SKM-1 (cell line): ENCODE measurements at regions not wholly inside any gene's neighbourhood (a gene's known extent, or its start where the extent isn't known, plus 50 kb on each side); places are given as distances from the start of the nearest gene placed in this dataset.
"Not testable (repeated sequence)": the region's sequence is repeated elsewhere in the genome, so short reads cannot be mapped to it uniquely, and the experiment has no call there.

Experiments used
- DNase-seq: peaks from one replicate; lab custom pipeline; 2025; ENCODE audit not compliant: unreplicated experiment; lab: John Stamatoyannopoulos, UW

DNA sequence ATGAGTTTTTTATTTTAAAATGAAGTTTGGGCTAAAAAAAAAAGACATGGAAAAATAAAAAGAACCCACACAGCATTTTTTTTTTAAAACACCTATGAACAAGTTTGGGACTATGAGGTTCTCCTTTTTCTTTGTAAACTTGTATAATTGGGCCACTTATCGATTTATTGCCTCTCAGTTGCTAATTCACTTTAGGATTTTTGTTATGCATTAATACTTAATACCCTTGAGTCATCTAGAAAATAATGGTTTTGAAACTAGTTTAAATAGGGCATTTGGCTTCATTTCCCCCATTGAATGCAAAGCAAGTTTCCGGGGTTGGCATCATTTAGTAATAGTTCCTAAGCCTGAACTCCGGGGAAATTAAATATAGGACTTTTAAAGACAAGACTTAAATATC lies 312.8 kb upstream of the RGS6 start:
- DNase-seq: no peak

DNA sequence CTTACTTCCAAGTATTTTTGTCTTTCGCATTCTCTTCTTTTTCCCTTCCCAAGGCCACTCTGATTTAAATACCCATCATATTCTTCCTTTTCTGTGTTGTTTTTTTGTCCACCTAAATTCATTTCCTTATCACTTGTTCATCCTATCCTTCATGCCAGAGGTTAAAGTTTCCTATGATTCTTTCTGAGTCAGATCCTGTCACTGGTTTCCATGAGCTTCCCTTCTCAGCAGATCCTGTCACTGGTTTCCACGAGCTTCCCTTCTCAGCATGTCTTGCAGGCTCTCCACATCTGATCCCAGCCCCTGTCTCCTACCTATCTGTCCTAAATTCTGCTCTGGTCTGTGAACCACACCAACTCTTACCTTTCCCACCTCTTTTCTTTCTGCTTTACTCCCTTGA lies 311.8 kb upstream of the RGS6 start:
- no peak for DNase-seq

DNA sequence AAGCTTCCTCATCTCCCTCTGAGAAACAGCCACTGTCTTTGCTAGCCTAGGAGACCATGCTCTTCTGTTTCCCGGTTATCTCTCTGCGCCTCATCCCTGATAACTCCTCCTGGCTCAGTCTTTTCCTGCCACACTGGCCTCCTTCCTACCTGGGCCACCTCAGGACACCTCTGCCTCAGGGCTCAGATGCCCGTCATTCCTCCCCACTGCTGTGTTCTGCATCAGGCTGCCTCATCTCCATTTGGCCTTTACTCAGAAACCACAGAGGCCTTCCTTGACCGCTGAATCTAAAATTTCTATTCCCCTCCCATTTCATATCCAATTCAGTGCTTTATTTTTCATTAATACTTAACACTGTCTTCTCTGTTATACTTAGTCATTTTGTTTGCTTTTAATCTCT lies 311.0 kb upstream of the RGS6 start:
- no peak for DNase-seq

DNA sequence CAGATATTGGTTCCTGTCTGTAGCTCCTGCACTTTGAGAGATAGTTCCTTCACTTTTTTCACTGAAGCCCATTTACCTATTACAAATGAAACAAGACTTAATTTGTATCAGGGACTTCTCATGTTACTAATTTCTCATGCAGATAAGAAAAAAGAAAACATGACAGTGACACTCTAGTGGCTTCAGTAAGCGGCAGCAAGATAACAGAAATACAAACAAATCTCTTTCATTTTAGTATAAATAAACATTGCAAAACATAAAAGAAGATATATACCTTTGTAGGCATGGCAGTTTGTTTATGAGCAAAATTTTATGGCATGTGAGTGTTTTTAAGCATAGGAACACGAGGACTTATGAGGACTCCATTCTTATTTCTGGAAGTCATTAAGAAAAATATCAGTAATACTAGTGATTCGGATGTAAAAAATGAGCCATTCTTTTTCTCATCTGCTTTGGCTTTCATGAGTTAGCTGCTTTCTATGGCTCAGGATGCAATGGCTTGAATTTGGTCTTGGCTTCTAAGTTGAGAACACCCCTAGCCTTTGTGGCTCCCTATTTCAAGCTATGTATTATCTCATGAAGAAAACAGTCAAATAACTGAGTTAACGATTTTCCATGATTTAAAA lies 310.1 kb upstream of the RGS6 start:
- no peak for DNase-seq

DNA sequence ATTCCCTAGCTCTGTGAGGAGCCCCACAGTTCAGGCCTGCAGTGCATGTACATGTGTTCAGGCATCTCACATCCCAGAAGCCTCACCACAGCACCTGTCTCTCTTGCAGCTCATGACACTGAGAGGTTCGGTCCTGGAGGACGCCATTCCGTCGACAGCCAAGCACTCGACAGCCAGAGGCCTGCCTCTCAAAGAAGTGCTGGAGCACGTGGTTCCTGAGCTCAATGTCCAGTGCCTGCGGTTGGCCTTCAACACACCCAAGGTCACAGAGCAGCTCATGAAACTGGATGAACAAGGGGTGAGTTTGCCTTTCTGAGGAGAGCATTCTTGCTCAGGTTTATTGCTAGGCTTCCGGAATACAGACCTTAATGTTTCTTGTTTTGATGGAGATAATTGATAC lies 308.3 kb upstream of the RGS6 start:
- DNase-seq: no peak

DNA sequence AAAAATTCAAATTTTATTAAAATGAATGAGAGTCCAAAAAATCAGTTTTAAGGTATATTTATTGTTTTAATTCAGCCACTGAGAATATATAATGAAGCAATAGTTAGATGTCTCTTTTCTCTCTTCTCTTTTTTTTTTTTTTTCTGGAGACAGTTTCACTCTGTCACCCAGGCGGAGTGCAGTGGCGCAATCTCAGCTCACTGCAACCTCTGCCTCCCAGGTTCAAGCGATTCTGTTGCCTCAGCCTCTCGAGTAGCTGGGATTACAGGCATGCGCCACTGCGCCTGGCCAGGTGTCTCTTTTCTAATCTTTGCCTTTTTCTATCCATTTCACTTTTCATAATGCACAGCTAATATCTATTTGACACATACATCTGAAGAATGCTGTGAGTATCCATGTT lies 307.1 kb upstream of the RGS6 start:
- DNase-seq: no peak

DNA sequence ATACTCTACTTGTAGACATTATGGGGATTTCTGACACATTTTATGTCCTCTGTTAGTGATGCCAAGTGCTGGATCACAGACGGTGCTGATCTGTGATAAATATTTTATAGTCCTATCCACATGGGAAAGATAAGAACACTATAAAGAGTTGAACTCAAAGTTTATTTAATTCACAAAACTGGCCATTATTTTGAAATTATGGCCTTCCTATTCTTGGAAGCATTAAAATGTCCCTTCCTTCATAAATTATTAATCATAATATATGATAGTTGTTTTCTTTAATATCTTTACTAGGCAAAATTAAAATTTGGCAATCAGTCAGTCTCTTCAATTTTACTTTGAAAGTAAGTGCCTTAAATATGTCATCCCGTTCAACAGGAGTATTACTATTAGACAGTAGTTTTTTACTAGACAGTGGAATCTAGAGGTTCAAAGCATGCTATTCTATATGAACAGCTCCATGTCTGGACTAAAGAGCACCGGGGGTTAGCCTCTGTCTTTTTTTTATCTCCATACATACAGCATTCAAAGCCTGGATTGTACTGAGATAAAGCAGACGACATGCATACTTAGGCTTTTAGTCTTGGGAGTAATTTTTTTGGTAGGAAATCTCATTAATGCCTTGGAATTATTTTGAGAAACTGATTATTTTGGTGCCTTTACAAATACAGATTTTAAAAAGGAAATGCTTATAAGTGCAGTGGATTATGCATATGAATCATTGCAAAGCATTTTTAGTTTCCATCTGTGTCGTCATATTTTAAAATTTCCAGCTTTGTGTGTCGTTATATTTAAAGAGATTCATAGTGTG lies 306.1 kb upstream of the RGS6 start:
- no peak for DNase-seq

DNA sequence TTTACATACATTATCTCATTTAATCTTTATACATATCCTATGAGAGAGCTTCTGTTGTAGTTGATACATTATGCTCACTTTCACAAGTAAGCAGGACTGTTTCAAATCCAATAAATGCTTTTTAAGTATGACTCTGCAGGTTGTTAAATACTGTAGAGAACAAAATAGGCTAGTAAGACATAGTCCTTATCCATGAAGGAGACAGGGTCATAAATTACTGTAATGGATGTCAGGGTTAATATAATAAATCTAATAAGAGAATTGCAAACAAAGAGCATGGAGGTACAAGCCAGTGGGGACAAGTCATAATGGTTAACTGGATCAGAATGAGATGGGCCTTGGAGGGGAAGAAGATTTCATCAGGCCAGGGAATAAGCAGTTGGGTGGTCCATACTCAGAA lies 303.8 kb upstream of the RGS6 start:
- DNase-seq: no peak

DNA sequence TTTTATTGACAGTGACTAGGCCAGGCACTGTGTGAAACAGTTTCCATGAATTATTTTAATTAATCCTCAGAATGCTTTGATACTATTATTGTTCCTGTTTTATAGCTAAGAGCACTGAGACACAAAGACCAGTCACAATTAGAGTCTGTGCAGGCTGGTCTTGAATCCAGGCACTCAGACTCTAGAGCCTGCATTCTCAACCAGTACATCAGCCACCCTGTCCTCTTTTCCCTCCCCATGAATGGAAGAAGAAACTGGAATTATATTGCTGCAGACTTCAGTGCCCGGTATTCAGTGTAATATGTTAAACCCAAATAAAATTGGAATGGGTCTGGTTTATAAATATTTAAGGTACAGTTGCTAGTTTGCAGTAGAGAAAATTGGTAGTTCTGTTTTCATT lies 303.0 kb upstream of the RGS6 start:
- no peak for DNase-seq

DNA sequence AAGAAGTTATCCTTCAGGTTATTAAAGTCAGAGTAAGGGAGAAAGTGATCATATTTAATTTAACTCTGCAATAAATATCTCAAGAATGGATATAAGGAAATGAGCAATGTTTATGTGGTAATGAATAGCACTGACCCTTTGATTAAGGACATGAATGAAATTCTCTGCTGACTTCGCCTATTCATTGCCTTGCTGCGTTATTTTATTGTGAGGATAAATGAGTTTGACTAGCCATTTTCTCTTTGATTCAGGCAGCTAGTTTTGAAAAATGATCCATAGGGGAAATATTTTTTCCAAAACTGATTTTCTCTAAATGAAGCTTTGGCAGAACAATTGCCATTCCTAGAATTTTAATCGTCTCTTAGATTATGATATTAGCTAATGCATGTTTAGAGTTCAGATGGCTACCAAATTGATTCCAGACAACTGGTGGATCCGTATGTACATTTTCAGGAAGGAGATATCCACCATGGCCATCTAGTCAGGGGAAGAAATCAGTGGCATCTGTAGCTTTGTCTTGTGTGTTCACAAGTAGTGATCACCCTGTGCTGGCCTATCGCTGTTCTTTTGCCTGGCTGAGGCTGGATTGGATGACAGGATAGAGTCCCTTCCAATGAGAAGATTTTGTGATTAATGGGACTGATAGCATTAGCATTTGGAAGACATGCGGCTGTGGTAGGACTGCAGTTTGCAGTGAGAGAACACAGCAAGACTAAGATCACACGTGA lies 302.3 kb upstream of the RGS6 start:
- DNase-seq: no peak

DNA sequence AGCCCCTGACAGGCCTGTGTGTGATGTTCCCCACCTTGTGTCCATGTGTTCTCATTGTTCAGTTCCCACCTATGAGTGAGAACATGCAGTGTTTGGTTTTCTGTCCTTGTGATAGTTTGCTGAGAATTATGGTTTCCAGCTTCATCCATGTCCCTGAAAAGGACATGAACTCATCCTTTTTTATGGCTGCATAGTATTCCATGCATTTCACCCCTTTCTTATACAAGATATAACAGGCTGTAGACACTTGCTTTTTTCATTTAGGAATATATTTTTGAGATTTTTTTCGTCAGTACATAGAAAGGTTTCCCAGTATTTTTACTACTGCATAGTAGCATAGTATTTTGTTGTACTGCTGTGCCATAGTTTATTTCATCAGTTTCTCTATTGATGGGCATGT lies 301.2 kb upstream of the RGS6 start:
- not testable (repeated sequence) for DNase-seq

DNA sequence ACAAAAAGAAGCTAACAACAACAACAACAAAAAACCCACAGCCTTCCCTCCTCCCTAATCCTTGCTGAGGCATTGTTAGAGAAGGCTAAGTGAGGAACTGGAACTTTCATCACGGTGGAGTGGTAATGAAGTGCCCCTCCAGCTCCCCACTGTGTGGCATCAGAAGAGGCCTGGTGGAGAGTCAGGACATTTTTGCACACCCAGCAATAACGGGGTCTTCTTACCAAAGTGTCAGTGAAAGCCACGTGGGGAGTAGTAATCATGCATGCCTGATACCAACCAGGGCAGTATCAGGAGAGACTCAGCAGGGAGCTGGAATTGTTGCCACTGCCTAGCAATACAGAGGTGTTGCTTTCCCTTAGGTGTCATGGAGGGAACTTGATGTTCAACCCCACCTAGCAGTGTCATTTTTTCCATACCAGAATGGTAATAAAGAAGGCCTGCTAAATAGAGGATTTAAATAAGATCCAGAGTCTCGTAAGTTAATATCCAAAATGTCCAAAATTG lies 299.7 kb upstream of the RGS6 start:
- no peak for DNase-seq

DNA sequence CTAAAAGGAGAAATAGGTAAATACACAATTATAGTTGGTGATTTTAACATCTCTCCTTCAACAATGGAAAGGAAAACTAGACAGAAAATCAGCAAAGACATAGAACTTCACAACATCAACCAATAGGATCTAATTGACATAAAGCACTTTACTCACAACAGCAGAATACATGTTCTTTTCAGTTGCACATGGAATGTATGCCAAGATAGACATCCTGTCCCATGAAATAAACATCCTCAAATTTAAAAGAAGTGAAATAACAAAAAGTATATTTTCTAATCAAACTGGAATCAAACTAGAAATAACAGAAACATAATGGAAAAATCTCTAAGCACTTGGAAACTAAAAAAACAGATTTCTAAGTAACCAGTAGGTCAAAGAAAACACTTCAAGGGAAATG lies 296.2 kb upstream of the RGS6 start:
- no peak for DNase-seq

DNA sequence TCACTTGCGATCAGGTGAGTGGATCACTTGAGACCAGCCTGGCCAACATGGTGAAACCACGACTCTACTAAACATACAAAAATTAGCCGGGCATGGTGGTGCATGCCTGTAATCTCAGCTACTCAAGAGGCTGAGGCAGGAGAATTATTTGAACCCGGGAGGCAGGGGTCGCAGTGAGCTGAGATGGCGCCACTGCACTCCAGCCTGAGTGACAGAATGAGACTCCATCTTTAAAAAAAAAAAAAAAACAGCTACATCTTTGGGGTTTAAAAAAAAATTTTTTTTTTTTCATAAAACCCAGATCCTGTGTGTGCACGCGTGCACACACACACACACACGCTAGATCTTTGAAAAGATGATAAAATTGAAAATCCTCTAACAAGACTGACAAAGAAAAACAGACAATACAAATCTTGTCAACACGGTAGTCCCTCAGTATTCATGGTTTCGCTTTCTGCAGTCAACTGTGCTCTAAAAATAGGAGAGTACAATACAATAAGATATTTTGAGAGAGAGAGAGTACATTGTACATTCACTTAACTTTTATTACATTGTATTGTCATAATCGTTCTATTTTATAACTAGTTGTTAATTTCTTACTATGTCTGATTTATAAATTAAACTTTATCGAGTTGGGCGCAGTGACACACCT lies 295.3 kb upstream of the RGS6 start:
- DNase-seq: no peak

DNA sequence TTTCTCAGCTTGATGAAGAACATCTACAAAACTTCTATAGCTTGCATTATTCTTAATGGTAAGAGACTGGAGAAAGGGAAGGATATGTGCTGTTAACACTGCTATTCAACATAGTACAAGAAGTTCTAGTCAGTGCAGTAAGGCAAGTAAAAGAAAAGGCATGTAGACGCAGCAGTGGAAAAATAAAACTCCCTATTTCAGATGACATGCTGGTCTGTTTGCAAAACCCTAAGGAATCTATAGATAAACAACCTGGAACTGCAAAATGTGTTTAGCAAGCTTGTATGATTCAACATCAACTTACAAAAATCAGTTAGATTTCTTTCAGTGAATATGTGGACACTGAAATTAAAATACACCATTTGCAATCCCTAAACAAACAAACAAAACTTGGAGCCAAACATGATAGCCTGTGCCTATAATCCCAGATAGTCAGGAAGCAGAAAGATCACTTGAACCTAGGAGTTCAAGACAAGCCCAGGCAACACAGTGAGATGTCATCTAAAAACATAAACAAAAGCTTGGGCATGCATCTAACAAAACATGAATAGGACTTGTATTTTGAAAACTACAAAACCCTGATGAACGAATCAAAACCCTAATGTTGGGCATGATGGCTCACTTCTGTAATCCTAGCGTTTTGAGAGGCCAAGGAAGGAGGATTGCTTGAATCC lies 293.6 kb upstream of the RGS6 start:
- no peak for DNase-seq

DNA sequence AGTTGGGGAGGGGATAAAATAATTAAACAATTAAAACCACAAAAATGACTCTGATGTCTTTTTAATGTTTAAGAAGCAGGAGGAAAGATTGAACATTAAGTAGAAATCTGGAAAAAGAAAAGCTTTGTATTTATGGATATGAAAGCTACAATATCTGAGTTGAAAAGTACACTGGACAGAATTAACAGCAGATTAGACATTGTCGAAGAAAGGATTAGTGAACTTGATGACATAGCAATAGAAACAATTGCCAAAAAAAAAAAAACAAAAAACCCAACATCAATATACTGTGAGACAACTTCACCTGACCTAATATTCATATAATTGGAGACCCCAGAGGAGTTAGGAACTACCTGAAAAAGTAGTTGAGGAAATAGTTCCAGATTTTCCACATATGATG lies 289.5 kb upstream of the RGS6 start:
- DNase-seq: no peak

DNA sequence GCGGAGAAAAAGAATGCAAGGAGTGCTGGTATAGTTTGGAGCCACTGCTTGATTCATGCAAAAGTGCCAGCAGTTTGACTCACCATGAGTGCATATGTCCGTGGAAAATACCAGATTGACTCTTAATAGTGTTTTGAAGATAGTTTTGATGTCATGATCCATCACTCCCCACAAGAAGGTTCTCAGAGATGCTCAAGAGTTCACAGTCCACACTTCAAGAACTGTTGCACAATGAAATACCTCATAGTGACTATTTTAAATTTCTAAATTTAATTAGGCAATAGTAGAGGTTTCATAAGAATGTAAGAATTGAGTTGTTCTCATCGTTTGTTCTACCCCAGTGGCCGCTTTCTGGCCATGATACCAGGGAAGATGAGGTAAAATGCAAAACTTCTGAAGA lies 286.6 kb upstream of the RGS6 start:
- no peak for DNase-seq

DNA sequence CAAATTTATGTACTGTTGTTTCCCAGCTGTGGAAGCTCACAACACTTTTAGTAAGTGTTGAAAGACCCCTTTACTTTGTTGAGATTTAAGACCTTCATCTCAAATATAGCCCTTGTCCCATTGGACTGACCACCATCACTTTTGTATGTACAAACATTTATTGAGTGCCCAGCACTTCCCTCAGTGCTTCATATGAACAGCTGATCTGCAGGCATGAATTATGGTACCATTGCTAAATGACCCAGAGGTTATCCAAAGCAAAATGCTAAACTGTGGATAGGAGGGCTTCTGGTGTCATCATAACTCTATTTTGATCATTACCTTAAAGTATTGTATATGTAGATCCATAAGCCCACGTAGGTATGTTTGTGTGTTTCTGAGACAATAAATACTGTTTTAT lies 285.7 kb upstream of the RGS6 start:
- no peak for DNase-seq

DNA sequence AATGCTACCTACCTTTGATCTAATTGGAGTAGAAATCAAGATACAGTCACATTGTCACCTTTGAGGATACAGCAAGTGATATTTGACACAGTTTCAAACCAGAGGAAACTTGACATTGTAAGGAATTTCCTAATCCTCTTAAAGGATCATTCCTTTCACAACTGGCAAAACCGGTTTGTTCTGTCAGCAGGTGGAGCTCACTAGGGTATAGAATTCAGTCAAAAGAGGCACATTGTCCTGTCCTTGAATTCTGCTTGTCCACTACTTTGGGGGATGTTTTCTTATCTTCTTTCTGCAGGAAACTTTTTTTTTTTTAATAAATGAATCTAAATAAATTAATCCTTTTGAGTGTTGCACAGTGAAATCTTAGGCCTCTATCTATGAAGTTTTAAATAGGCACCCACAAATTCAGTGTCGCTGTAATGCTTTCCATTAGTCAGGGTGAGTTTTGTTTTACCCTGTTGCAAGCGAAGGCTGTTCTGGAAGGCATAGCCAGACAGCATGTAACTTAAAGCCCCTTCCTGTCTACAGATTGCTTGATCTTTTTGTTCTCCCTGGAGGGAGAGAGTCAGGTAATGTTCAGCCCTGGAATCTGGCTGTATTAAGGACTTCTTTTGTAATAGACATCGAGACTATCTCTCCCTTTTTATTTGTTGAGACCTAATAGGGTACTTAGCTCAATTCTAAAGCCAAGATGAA lies 285.0 kb upstream of the RGS6 start:
- DNase-seq: no peak

DNA sequence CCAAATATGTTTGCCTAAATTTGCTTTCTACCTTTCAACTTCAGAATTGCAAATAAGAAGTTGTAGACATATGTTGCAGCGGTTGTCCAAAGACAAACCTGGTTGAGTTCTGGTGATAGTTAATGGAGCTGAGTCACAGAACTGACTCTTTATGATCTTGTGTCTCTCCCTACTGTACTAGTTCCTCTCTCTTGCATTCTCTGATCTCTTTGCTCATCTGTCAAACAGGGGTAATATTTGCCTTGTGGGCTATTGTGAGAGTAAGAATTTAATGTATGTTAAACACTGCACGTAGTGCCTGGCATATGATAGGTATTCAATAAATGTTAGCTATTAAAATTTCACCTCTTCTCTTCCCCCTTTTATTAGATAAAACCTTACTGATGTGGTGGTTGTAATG lies 283.5 kb upstream of the RGS6 start:
- DNase-seq: no peak
